Dedifferentiated amniotic fluid mesenchymal stem cell (primary cell): ENCODE measurements at regions not wholly inside any gene's neighbourhood (a gene's known extent, or its start where the extent isn't known, plus 50 kb on each side); places are given as distances from the start of the nearest gene placed in this dataset.
"Not testable (repeated sequence)": the region's sequence is repeated elsewhere in the genome, so short reads cannot be mapped to it uniquely, and the experiment has no call there.

ENCODE experiments used
- DNase-seq: peaks from one replicate; pipeline ENCODE4 v3.0.0-alpha.2; 2016; ENCODE audit errors: extremely low spot score

DNA sequence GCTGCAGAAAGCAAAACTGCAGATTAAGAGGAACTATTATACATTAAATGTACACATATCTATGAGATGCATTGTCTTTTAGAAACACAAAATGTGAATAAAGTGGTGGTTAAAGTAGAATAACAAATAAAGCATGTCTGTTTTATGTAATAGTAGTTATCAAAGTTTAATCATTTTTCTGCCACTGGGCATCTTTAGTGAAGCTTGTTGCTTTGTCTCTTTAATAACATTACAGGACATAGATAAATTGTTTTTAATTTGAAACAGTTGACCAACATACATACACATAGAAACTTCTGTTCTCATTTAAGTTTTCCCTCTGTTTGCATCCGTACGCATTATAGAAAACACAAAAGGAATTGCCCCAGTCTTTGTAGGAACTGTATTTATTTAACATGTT is 1700.0 kb upstream of the ADGRL3 start:
- no peak for DNase-seq

- no peak for DNase-seq
Observed at GRCh38 chr4:59503731-59504130, 1696.4 kb upstream of the ADGRL3 start.

GRCh38 chr4:59511809-59512208 is 1688.3 kb upstream of the ADGRL3 start:
- not testable (repeated sequence) for DNase-seq

DNA sequence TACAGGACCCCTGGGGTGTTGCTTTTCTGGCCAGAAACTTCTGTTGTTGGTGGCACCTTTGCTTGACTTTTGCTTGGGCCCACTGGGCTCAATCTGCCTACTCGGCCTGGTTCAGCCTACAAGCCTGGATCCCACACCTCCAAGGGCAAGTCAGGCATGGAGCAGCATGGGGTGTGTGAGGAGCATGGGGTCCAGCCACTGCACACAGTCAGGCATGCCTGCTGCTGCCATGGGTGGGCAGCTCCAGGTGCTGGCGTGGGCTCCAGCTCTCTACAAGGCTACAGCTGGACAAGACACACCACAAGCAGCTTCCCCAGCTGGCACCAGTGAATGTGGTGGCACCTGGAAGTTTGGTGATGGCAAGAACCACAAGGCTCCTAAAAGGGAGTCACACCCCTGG is 1683.1 kb upstream of the ADGRL3 start:
- DNase-seq: no peak

- no peak for DNase-seq
Observed at GRCh38 chr4:59518005-59518823, 1681.9 kb upstream of the ADGRL3 start.

GRCh38 chr4:59525885-59526284 is 1674.2 kb upstream of the ADGRL3 start:
- DNase-seq: no peak

DNA sequence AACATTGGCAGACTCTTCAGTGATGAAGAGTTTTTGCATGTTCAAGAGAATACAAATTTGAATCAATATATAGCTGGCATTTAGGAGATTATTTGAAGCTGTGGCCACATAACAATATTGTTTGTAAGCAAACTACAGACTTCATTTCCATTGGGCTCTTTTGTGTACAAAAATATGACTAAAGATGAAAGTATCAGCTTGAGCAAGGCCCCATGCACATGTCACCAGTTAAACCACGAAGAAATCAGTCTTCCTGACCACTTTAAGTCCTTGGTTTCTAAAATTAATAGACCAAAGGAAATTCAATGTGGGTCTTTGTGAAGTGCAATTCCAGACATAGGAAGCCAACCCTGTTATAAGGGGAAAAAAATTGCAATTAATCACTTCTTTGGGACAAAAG is 1664.6 kb upstream of the ADGRL3 start:
- no peak for DNase-seq

DNA sequence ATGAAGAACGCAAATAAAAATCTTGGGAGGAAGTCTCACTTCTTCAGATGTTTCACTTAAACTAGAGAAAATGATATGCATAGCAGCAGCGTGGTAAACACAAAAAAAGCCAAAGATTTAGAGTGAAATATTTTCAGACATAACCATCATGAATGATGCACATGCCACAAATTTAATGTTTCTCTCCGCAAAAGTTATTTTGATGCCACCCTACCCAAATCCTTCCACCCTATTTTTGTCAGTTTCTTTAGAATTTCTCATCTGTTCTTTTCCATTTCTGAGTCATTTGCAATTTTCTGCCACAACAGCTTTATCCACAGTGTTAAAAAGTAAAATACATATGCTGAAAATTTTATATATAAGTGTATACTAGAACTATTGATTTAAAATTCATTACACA is 1663.7 kb upstream of the ADGRL3 start:
- no peak for DNase-seq

GRCh38 chr4:59537246-59537886 is 1662.8 kb upstream of the ADGRL3 start:
- no peak for DNase-seq

GRCh38 chr4:59539401-59539800 is 1660.7 kb upstream of the ADGRL3 start:
- DNase-seq: no peak

GRCh38 chr4:59540311-59540710 is 1659.8 kb upstream of the ADGRL3 start:
- DNase-seq: no peak

DNA sequence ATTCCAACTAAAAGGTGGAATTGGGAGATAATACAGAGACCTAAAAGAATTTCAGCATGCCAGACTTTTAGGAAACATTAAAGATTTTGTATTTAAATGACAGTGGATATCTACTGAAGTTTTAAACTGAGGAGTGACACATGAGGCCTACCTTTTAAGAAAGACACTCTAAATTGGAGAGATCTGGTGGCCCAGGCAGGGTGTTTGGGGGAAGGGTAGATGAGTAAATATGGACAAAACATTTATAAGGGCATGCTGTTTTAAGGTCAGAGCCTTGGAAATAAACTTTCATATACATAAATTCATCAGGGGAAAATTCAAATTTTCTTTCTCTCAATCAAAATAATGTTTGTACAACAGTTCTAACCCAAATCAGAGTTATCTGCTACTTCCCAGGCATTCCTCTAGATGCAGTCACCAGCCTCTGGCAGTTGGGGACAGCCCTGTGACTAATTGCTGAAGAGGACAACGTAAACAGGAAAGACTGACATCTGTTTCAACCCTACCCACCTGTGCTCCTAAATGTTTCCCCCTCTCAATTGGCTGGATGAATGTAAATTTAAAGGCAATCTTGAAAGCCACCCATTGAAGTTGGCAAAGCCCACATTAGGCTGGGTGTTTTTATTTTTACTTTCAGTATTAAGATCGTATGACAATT is 1646.9 kb upstream of the ADGRL3 start:
- DNase-seq: peak; percentile 22

- peak; percentile 27 for DNase-seq
Observed at GRCh38 chr4:59553721-59554091, 1646.4 kb upstream of the ADGRL3 start.

GRCh38 chr4:59556191-59556590 is 1643.9 kb upstream of the ADGRL3 start:
- DNase-seq: not testable (repeated sequence)

GRCh38 chr4:59560141-59560648 is 1639.9 kb upstream of the ADGRL3 start:
- DNase-seq: not testable (repeated sequence)

DNA sequence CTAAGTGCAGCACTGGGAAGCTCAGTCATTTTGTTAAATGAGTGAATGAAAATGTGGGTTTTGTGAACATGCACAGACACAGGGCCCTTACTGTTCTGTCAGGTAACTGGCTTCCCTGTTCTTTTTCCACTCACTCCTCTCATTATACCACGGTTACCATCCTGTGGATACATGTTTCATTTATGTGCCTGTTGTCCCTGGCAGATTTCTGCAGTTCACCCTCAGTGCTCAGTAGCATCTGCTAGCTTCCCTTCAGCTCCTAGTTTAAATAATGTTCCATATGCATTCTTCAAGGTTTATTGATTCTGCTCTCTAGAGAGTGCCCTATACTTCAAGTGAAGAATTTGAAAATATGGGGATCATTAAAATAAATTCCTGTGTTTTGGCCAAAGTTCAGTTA is 1634.3 kb upstream of the ADGRL3 start:
- no peak for DNase-seq

- DNase-seq: no peak
Observed at GRCh38 chr4:59570860-59571476, 1629.2 kb upstream of the ADGRL3 start.

DNA sequence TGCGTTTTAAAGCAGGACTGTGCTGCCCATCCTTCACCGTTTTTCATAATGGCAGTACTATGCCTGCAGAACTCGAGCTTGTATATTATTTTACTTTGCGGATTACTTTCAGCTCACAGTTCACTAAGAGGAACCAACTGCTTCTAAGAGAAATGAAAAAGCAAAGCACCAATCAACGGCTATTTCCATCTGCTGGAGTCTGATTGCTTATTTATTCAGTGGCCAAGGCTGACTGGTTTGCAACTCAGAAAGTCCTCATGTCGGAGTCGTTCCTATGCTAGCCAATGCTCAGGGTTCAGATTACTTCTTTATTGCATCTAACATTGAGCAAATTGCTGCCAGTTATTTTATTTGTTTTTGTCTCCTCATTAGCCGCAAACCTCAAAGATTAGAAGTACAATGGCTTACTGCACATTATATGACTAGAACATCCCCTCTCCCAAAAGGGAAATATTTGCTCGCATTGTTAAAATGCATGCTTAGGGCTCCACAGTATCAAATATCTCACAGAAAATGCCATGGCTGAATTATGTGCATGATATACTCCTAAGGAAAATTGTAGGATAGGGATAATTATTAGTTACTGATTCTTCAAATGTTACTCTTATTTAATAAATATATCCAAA is 1628.2 kb upstream of the ADGRL3 start:
- DNase-seq: no peak

GRCh38 chr4:59583845-59584568 is 1616.1 kb upstream of the ADGRL3 start:
- no peak for DNase-seq

DNA sequence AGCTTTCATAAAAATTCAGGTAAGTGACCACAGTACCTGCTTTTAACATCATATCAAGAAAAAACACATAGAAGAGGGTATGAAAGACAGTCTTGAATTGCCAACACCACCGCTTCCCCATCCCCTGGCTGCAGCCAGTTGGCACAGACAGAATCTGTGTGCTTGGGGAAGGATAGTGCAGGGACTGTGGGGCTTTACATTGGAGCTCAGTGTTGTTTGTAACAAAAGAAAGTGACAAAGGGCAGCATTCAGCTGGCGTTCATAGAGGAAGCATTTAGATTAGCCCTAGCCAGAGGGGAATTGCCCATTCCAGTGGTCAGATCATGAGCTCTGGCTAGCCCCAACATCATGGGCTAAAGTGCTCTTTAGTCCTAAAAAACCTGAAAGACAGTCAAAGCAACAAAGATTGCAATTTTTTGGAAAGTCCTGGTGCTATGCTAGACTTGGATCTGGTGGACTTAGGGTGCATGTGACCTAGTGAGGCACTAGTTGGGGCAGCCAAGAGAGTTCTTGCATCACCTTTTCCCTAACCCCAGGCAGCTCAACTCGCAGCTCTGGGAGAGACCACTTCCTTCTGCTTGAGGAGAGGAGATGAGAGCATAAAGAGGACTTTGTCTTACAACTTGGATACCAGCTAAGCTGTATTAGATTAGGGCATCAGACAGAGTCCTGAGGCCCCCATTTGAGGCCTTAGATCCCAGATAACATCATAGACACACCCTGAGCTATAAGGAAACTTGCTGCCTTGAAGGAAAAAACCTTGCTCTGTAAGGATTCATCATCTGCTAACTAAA is 1602.4 kb upstream of the ADGRL3 start:
- no peak for DNase-seq

- no peak for DNase-seq
Observed at GRCh38 chr4:59598330-59598618, 1601.9 kb upstream of the ADGRL3 start.
